ENCODE measurements at regions not wholly inside any gene's neighbourhood (a gene's known extent, or its start where the extent isn't known, plus 50 kb on each side); places are given as distances from the start of the nearest gene placed in this dataset.
"Not testable (repeated sequence)": the region's sequence is repeated elsewhere in the genome, so short reads cannot be mapped to it uniquely, and the experiment has no call there.

DNA sequence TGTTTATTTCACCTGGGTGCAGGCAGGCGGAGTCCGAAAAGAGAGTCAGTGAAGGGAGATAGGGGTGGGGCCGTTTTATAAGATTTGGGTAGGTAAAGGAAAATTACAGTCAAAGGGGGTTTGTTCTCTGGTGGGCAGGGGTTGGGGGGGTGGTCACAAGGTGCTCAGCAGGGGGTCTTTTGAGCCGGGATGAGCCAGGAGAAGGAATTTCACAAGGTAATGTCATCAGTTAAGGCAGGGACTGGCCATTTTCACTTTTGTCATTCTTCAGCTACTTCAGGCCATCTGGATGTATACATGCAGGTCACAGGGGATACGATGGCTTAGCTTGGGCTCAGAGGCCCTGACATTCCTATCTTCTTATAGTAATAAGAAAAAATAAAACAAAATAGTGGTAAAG is 220.3 kb upstream of the ZNF608 start:
- TF ChIP-seq, protein P1, sequence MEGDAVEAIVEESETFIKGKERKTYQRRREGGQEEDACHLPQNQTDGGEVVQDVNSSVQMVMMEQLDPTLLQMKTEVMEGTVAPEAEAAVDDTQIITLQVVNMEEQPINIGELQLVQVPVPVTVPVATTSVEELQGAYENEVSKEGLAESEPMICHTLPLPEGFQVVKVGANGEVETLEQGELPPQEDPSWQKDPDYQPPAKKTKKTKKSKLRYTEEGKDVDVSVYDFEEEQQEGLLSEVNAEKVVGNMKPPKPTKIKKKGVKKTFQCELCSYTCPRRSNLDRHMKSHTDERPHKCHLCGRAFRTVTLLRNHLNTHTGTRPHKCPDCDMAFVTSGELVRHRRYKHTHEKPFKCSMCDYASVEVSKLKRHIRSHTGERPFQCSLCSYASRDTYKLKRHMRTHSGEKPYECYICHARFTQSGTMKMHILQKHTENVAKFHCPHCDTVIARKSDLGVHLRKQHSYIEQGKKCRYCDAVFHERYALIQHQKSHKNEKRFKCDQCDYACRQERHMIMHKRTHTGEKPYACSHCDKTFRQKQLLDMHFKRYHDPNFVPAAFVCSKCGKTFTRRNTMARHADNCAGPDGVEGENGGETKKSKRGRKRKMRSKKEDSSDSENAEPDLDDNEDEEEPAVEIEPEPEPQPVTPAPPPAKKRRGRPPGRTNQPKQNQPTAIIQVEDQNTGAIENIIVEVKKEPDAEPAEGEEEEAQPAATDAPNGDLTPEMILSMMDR (IDR thresholded peaks at IDR 0.05) = not testable (repeated sequence)
- not testable (repeated sequence) for TF ChIP-seq POLR2AphosphoS5 (IDR thresholded peaks at IDR 0.05; ENCODE audit: low read depth, low read length)
- TF ChIP-seq, protein P2, sequence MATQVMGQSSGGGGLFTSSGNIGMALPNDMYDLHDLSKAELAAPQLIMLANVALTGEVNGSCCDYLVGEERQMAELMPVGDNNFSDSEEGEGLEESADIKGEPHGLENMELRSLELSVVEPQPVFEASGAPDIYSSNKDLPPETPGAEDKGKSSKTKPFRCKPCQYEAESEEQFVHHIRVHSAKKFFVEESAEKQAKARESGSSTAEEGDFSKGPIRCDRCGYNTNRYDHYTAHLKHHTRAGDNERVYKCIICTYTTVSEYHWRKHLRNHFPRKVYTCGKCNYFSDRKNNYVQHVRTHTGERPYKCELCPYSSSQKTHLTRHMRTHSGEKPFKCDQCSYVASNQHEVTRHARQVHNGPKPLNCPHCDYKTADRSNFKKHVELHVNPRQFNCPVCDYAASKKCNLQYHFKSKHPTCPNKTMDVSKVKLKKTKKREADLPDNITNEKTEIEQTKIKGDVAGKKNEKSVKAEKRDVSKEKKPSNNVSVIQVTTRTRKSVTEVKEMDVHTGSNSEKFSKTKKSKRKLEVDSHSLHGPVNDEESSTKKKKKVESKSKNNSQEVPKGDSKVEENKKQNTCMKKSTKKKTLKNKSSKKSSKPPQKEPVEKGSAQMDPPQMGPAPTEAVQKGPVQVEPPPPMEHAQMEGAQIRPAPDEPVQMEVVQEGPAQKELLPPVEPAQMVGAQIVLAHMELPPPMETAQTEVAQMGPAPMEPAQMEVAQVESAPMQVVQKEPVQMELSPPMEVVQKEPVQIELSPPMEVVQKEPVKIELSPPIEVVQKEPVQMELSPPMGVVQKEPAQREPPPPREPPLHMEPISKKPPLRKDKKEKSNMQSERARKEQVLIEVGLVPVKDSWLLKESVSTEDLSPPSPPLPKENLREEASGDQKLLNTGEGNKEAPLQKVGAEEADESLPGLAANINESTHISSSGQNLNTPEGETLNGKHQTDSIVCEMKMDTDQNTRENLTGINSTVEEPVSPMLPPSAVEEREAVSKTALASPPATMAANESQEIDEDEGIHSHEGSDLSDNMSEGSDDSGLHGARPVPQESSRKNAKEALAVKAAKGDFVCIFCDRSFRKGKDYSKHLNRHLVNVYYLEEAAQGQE (IDR thresholded peaks at IDR 0.05; ENCODE audit: insufficient read depth in 1 of 2, low read depth in 2 of 2, low read length in 1 of 2) = not testable (repeated sequence)
